ENCODE measurements at regions not wholly inside any gene's neighbourhood (a gene's known extent, or its start where the extent isn't known, plus 50 kb on each side); places are given as distances from the start of the nearest gene placed in this dataset.

DNA sequence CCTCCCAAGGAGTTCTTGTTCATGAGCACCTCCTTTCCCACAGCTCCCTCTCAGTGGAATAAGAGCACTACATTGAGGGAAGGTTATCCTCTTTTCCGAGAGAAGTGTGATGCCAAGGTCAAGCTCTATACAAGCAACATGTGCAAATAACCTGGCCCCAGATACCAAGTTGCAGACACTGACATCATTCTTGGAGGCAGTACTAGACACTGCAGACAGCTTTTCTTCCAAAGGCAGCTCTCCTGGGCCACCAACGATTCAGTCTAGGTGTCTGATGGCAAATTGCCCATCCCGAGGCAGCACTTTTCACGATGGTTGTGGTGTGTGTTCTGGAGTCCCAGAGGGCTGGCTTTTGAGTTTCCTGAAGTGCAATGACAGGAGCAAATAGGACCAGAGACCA lies 384.9 kb downstream of the TLL1 start (continued):
- TF ChIP-seq, protein P1, sequence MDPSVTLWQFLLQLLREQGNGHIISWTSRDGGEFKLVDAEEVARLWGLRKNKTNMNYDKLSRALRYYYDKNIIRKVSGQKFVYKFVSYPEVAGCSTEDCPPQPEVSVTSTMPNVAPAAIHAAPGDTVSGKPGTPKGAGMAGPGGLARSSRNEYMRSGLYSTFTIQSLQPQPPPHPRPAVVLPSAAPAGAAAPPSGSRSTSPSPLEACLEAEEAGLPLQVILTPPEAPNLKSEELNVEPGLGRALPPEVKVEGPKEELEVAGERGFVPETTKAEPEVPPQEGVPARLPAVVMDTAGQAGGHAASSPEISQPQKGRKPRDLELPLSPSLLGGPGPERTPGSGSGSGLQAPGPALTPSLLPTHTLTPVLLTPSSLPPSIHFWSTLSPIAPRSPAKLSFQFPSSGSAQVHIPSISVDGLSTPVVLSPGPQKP (IDR thresholded peaks at IDR 0.05; ENCODE audit: low read depth, low read length): no peak
- TF ChIP-seq MYC (IDR thresholded peaks at IDR 0.05; ENCODE audit: borderline replicate concordance, low read length) (no peak), CBX8 (IDR thresholded peaks at IDR 0.05) (no peak), USF2 (IDR thresholded peaks at IDR 0.05) (no peak), POLR2A (IDR thresholded peaks at IDR 0.05; ENCODE audit: low read length) (no peak)

- ATAC-seq: no peak
- no peak for DNase-seq (ENCODE audit: low read depth in 1 of 2, low spot score in 1 of 2)
- no peaks in the 10 kb centered on the region for H3K4me1 ChIP-seq
- no peak overlapping the region for H3K4me2 ChIP-seq
- no peak for FAIRE-seq
- no peak overlapping the region for H3K4me3 ChIP-seq
- no peaks in the 10 kb centered on the region for H3K9me3 ChIP-seq
- TF ChIP-seq SREBF2 (IDR thresholded peaks at IDR 0.05) (no peak), FOSL2 (IDR thresholded peaks at IDR 0.05) (no peak), FOSL2 (CRISPR knock-in tag; IDR thresholded peaks at IDR 0.05) (no peak), HEYL (CRISPR knock-in tag; IDR thresholded peaks at IDR 0.05) (no peak), RNF2 (IDR thresholded peaks at IDR 0.05; ENCODE audit: borderline replicate concordance, low read depth) (no peak), KDM5A (IDR thresholded peaks at IDR 0.05) (no peak), CHD4 (IDR thresholded peaks at IDR 0.05; ENCODE audit: borderline replicate concordance) (no peak), USF2 (IDR thresholded peaks at IDR 0.05) (no peak), CEBPB (IDR thresholded peaks at IDR 0.05) (no peak), RAD21 (conservative IDR thresholded peaks at IDR 0.05 in 1 of 2, IDR thresholded peaks at IDR 0.05 in 1 of 2) (no peak), FOSB (CRISPR knock-in tag; IDR thresholded peaks at IDR 0.05) (no peak), EP300 (IDR thresholded peaks at IDR 0.05) (no peak), RCOR1 (IDR thresholded peaks at IDR 0.05; ENCODE audit: low read depth, low read length) (no peak)
- TF ChIP-seq, protein P2, sequence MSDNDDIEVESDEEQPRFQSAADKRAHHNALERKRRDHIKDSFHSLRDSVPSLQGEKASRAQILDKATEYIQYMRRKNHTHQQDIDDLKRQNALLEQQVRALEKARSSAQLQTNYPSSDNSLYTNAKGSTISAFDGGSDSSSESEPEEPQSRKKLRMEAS (IDR thresholded peaks at IDR 0.05): no peak
- ChIA-PET POLR2A (no interaction called here), CTCF (no interaction called here)
- WGBS (ENCODE audit: missing lambda C conversion rate): 36% methylated on average over 4 of the region's 4 CpGs
- no peak overlapping the region for H3K27ac ChIP-seq
Observed at GRCh38 chr4:166259081-166259480, 386.0 kb downstream of the TLL1 start.

GRCh38 chr4:166274136-166274761 lies 401.2 kb downstream of the TLL1 start:
- ChIA-PET POLR2A (no interaction called here), CTCF (no interaction called here)
- FAIRE-seq (no peak), DNase-seq (ENCODE audit: low read depth in 1 of 2, low spot score in 1 of 2) (peak in 1 of 2 experiments; percentile 14), ATAC-seq (no peak)
- no peaks in the 10 kb centered on the region for H3K9me3 ChIP-seq
- 0 out of 3 replicates have a peak overlapping the region, but pooled peaks have one; percentile 10 for H3K4me2 ChIP-seq
- H3K4me1 ChIP-seq: no peaks in the 10 kb centered on the region
- H3K27ac ChIP-seq: 0 out of 6 replicates have a peak overlapping the region, but pooled peaks of 1 of the 2 experiments have one; percentile 19
- 34% methylated on average over 21 of the region's 21 CpGs for WGBS (ENCODE audit: missing lambda C conversion rate)
- TF ChIP-seq PHF8 (IDR thresholded peaks at IDR 0.05; ENCODE audit: borderline replicate concordance, low read depth): no peak
- TF ChIP-seq CHD2 (IDR thresholded peaks at IDR 0.05; ENCODE audit: low read length, partially characterized antibody): no peak
- TF ChIP-seq POLR2A (IDR thresholded peaks at IDR 0.05; ENCODE audit: low read length): no peak
- no peak for TF ChIP-seq CEBPB (IDR thresholded peaks at IDR 0.05)
- TF ChIP-seq BCL3 (IDR thresholded peaks at IDR 0.05): no peak
- TF ChIP-seq USF2 (IDR thresholded peaks at IDR 0.05): no peak
- TF ChIP-seq, protein P1 (IDR thresholded peaks at IDR 0.05; ENCODE audit: low read depth, low read length): no peak
- TF ChIP-seq CTCF (IDR thresholded peaks at IDR 0.05): no peak
- TF ChIP-seq EHF (CRISPR knock-in tag; IDR thresholded peaks at IDR 0.05): no peak
- TF ChIP-seq HOXB13 (CRISPR knock-in tag; IDR thresholded peaks at IDR 0.05; ENCODE audit: low read depth): no peak
- no peak for TF ChIP-seq ZSCAN20 (CRISPR knock-in tag; IDR thresholded peaks at IDR 0.05)
- no peak for TF ChIP-seq NPAS2 (CRISPR knock-in tag; IDR thresholded peaks at IDR 0.05; ENCODE audit: borderline replicate concordance)
- no peak for TF ChIP-seq FOSB (CRISPR knock-in tag; IDR thresholded peaks at IDR 0.05)
- no peak overlapping the region for H3K4me3 ChIP-seq
